Activated T-cell treated with anti-CD3 and anti-CD28 coated beads, Interleukin-2, amount 50 U/mL, for 4 hours (primary cell): ENCODE measurements at regions not wholly inside any gene's neighbourhood (a gene's known extent, or its start where the extent isn't known, plus 50 kb on each side); places are given as distances from the start of the nearest gene placed in this dataset.
"Not testable (repeated sequence)": the region's sequence is repeated elsewhere in the genome, so short reads cannot be mapped to it uniquely, and the experiment has no call there.

Experiments
- ATAC-seq, 2 donors: fragments of 200-7000 bp; cut with Tn5 transposase; one replicate each; pipeline ENCODE4 v1.10.0; 2021
- DNase-seq: peaks from one replicate; pipeline ENCODE4 v3.0.0-alpha.2; 2020
- H3K27me3 Mint-ChIP-seq: one replicate; pipeline ENCODE4 v1.8.0; 2021; ENCODE audit warnings: low read depth, mixed read lengths
- H3K36me3 Mint-ChIP-seq: one replicate; pipeline ENCODE4 v1.8.0; 2022; ENCODE audit warnings: mixed read lengths; ENCODE audit not compliant: insufficient read depth
- H3K4me1 Mint-ChIP-seq: one replicate; pipeline ENCODE4 v1.8.0; 2021; ENCODE audit warnings: low read depth, mixed read lengths
- H3K4me3 Mint-ChIP-seq: one replicate; pipeline ENCODE4 v1.8.0; 2021; ENCODE audit warnings: mild to moderate bottlenecking, moderate library complexity, mixed read lengths
- H3K9me3 Mint-ChIP-seq: one replicate; pipeline ENCODE4 v1.8.0; 2021; ENCODE audit warnings: mixed read lengths

DNA sequence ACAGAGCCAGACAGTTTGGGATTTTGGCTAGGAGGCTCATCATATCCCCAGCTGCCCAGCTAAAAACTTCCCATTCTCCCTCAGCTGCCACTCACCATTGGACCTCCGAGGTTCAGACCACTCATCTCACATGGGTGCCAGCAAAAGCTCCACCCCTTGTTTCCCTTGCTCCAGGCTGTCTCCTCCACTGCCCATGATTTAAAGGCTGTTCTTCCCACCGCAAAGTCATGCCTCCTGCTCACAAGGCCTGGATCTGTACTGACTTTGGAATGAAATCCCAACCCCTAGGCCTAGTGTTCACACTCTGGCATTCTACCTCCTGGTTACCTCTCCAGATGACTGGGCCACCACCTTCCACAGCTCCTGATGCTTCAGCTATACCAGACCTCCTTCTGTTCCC lies 142.2 kb upstream of the EOLA2 start:
- ATAC-seq (no peak), DNase-seq (no peak)
- Mint-ChIP-seq H3K4me1 (no peaks in the 10 kb centered on the region), H3K4me3 (no peak overlapping the region), H3K27me3 (no peaks in the 10 kb centered on the region), H3K9me3 (no peaks in the 10 kb centered on the region), H3K36me3 (no peaks in the 10 kb centered on the region)

GRCh38 chrX:150081076-150081475 lies 142.8 kb upstream of the EOLA2 start:
- Mint-ChIP-seq H3K4me3 (no peak overlapping the region), H3K36me3 (no peaks in the 10 kb centered on the region), H3K4me1 (no peaks in the 10 kb centered on the region), H3K9me3 (no peaks in the 10 kb centered on the region), H3K27me3 (no peaks in the 10 kb centered on the region)
- DNase-seq (no peak), ATAC-seq (no peak)

DNA sequence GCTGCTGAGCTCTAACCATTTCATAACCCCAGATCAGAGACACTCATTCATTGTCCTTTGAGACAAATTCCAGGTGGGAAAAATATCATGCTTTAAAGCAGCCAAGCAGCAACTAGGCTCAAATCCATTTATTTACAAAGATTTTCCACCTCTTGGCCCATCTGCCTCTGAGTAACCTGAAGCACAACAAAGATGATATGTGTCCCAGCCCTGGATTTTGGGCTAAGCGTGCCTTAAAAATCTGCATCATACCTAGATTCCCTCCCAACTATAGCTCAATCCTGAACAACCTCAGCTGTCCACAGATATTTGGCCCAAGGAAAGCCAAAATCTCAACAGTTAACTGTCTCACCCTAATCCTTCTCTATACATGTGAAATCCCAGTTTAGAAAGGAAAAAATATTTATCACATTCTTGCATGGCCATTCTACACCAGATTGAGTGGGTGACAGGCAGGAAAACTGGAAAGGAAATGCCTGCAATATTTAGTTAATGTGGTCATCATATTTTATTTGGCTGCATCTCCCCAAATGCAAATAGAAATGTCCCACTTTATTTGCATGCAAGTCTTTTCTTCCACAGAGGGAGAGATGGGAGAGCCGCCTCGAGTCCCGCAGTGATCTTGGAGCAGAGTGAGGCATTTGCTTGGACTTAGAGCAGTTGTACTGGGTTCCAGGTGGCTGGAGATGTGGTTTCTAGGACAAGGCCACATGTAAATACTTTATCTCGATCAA lies 146.4 kb upstream of the EOLA2 start:
- DNase-seq (no peak), ATAC-seq (no peak)
- no peaks in the 10 kb centered on the region for H3K4me1 Mint-ChIP-seq
- H3K4me3 Mint-ChIP-seq = no peak overlapping the region
- no peaks in the 10 kb centered on the region for H3K27me3 Mint-ChIP-seq
- H3K9me3 Mint-ChIP-seq = no peaks in the 10 kb centered on the region
- no peaks in the 10 kb centered on the region for H3K36me3 Mint-ChIP-seq

GRCh38 chrX:150085881-150086280 lies 147.6 kb upstream of the EOLA2 start:
- Mint-ChIP-seq H3K27me3 (no peaks in the 10 kb centered on the region), H3K36me3 (no peaks in the 10 kb centered on the region), H3K9me3 (no peaks in the 10 kb centered on the region), H3K4me1 (no peaks in the 10 kb centered on the region), H3K4me3 (no peak overlapping the region)
- DNase-seq = no peak
- ATAC-seq = no peak

- H3K9me3 Mint-ChIP-seq = no peaks in the 10 kb centered on the region
- H3K4me3 Mint-ChIP-seq = no peak overlapping the region
- no peaks in the 10 kb centered on the region for H3K27me3 Mint-ChIP-seq
- DNase-seq (no peak), ATAC-seq (no peak)
- no peaks in the 10 kb centered on the region for H3K4me1 Mint-ChIP-seq
- H3K36me3 Mint-ChIP-seq = no peaks in the 10 kb centered on the region
These were observed 148.1 kb upstream of the EOLA2 start for GRCh38 chrX:150086371-150086770.

- Mint-ChIP-seq H3K36me3 (no peaks in the 10 kb centered on the region), H3K4me1 (no peaks in the 10 kb centered on the region), H3K9me3 (no peaks in the 10 kb centered on the region)
These were observed 149.3 kb upstream of the EOLA2 start for GRCh38 chrX:150087612-150088011.

GRCh38 chrX:150088042-150088441 lies 149.8 kb upstream of the EOLA2 start:
- DNase-seq (no peak), ATAC-seq (no peak)
- Mint-ChIP-seq H3K4me3 (no peak overlapping the region), H3K9me3 (no peaks in the 10 kb centered on the region), H3K27me3 (no peaks in the 10 kb centered on the region), H3K4me1 (no peaks in the 10 kb centered on the region), H3K36me3 (no peaks in the 10 kb centered on the region)

More at GRCh38 chrX:150087612-150088011, 149.3 kb upstream of the EOLA2 start:
- Mint-ChIP-seq H3K4me3 (no peak overlapping the region), H3K27me3 (no peaks in the 10 kb centered on the region)
- DNase-seq = no peak
- no peak for ATAC-seq

DNA sequence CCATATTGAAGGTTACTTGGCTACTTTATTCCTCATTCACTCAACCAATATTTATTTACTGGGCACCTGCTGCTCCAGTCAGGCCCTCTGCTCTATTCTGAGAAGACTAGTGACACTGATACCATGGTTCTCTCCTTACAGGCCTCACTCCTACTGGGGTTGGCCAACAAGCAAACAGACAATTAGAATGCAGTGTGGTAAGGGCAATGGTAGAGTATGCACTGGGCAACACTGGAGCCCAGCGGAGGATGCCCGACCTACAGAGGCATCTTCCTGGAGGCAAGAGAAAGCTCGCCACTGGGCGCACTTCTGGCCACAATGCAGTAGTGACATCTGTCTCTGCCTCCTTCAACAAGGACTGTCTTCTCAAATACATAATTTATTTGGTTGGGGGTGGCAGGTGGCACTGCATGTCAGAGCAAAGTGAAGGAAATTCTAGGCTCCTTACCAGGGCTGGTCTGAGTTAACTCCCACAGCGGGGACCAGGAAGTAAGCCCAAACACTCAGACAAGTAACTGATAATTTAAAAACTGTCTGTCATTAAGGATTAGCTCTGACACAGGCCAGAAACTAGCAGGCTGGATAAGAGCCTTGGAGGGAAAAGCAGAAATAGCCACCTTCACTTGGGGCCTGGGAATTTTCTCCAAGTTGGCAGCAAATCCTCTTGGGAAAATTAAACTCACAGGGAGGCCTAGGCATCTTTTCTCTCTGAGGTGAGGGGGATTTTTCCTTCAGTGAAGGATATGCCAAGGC lies 150.7 kb upstream of the EOLA2 start:
- no peak for DNase-seq
- no peak for ATAC-seq
- H3K27me3 Mint-ChIP-seq = no peaks in the 10 kb centered on the region
- no peaks in the 10 kb centered on the region for H3K36me3 Mint-ChIP-seq
- H3K4me3 Mint-ChIP-seq = no peak overlapping the region
- no peaks in the 10 kb centered on the region for H3K9me3 Mint-ChIP-seq
- no peaks in the 10 kb centered on the region for H3K4me1 Mint-ChIP-seq

DNA sequence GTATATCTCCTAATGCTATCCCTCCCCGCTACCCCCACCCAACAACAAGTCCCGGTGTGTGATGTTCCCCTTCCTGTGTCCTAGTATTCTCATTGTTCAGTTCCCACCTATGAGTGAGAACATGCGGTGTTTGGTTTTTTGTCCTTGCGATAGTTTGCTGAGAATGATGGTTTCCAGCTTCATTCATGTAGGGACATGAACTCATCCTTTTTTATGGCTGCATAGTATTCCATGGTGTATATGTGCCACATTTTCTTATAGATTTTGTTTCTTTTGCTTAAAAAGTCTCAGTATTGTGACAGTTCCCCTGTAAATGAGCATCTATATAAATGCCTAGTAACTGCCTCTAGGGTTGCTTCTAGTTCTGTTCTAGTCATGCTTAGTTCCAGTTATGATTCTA lies 153.0 kb upstream of the EOLA2 start:
- not testable (repeated sequence) for ATAC-seq, H3K4me3 Mint-ChIP-seq, H3K36me3 Mint-ChIP-seq, H3K4me1 Mint-ChIP-seq, DNase-seq, H3K9me3 Mint-ChIP-seq, H3K27me3 Mint-ChIP-seq

DNA sequence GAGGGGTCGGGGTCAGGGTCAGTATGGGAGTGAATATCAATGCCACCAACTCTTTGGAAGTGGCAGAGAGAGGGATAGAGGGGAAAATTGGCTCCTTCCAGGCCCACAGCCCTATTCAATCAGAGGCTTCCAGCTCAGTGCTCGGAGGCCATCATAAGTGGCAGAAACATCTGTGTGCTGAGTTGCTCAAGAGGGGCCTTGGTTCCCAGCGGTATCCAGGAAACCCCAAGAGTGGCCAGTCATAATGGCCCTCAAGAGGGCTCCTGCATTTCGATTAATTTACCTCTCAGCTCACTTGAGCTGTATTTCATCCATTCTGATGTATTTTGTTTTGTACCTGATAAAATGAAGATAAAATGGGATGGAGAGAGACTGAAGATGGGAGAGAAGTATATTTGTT lies 154.3 kb upstream of the EOLA2 start:
- Mint-ChIP-seq H3K4me1 (no peaks in the 10 kb centered on the region), H3K27me3 (no peaks in the 10 kb centered on the region), H3K36me3 (no peaks in the 10 kb centered on the region), H3K9me3 (no peaks in the 10 kb centered on the region), H3K4me3 (no peak overlapping the region)
- no peak for ATAC-seq
- DNase-seq = no peak

DNA sequence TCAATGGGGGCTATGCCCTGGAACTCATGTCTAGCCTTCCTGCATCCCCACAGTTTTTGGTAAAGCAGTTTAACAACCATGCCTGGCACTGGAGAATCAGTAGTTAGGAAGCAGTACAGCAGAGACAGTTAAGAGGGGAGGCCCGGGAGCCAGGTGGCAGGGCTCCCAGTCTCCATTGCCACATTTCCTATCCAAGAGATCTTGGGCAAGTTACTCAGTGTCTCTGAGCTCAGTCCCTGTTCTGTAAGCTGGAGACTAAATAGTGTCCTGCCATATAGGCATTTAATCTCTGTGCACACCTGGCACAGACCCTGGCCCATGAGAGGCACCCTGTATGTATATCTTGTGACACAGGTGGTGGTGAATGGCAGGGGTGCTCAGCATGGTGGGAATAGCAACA lies 156.1 kb upstream of the EOLA2 start:
- no peak overlapping the region for H3K4me3 Mint-ChIP-seq
- no peaks in the 10 kb centered on the region for H3K36me3 Mint-ChIP-seq
- H3K9me3 Mint-ChIP-seq = no peaks in the 10 kb centered on the region
- H3K27me3 Mint-ChIP-seq = no peaks in the 10 kb centered on the region
- DNase-seq (no peak), ATAC-seq (no peak)
- no peaks in the 10 kb centered on the region for H3K4me1 Mint-ChIP-seq

GRCh38 chrX:150094996-150095395 lies 156.7 kb upstream of the EOLA2 start:
- no peak for ATAC-seq

DNA sequence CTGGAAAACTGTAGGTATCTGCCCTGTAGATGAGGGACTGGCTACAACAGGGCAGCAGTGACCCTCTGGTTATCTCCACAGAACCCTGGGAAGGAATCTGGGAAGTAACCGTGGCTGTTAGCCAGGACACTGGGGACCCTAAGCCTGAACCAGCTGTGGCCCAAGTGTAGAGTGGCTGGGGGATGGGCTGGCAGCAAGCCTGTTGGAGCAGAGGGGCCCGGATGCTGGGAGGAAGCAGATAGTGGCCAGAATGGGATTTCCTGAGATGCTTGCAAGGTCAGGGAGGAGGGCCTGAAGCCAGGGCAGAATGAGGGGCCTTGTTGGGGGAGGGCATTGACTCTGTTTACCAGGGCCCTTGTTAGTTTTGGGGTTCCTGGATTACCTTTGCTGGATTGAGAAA lies 161.0 kb upstream of the EOLA2 start:
- ATAC-seq (no peak), DNase-seq (no peak)
- Mint-ChIP-seq H3K4me1 (no peaks in the 10 kb centered on the region), H3K36me3 (no peaks in the 10 kb centered on the region), H3K4me3 (no peak overlapping the region), H3K27me3 (no peaks in the 10 kb centered on the region), H3K9me3 (no peaks in the 10 kb centered on the region)

More at GRCh38 chrX:150094996-150095395, 156.7 kb upstream of the EOLA2 start:
- DNase-seq = no peak
- H3K36me3 Mint-ChIP-seq = no peaks in the 10 kb centered on the region
- H3K27me3 Mint-ChIP-seq = no peaks in the 10 kb centered on the region
- no peaks in the 10 kb centered on the region for H3K4me1 Mint-ChIP-seq
- H3K9me3 Mint-ChIP-seq = no peaks in the 10 kb centered on the region
- H3K4me3 Mint-ChIP-seq = no peak overlapping the region

GRCh38 chrX:150100261-150100660 lies 162.0 kb upstream of the EOLA2 start:
- Mint-ChIP-seq H3K36me3 (no peaks in the 10 kb centered on the region), H3K4me1 (no peaks in the 10 kb centered on the region), H3K4me3 (no peak overlapping the region), H3K9me3 (no peaks in the 10 kb centered on the region), H3K27me3 (no peaks in the 10 kb centered on the region)
- no peak for ATAC-seq
- DNase-seq = no peak

GRCh38 chrX:150118476-150118875 lies 180.2 kb upstream of the EOLA2 start:
- H3K4me3 Mint-ChIP-seq = no peak overlapping the region
- ATAC-seq = no peak
- DNase-seq = no peak
- no peaks in the 10 kb centered on the region for H3K9me3 Mint-ChIP-seq
- H3K4me1 Mint-ChIP-seq = no peaks in the 10 kb centered on the region
- H3K36me3 Mint-ChIP-seq = no peaks in the 10 kb centered on the region
- H3K27me3 Mint-ChIP-seq = peaks cover 4% of the 10 kb centered on the region
